Endometrium (tissue), 2 donors: ENCODE measurements at regions not wholly inside any gene's neighbourhood (a gene's known extent, or its start where the extent isn't known, plus 50 kb on each side); places are given as distances from the start of the nearest gene placed in this dataset.

Experiments
- FAIRE-seq: peaks from 2 replicates; lab custom pipeline; 2012; peaks lifted over from hg19 to GRCh38; lab: Jason Lieb, UNC
- donor health status: control.
- donor health status: control.

DNA sequence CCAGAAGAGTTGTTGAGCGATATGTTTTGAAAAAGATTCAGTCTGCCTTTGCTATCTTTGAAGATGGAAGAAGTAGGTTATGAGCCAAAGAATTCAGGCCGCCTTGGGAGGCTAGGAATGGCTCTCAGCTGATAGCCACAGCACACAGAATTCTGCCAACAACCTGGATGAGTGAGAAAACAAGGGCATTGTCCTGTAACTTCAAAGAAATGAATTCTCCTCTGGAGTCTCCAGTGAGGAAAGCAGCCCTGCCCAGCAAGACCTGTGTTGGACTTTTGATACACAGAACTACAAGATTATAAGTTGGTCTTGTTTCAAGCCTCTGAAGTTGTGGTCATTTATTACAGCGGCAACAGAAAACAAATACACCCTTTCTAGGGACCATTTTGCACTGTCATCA lies 509.9 kb upstream of the ZNF608 start:
- no peak for FAIRE-seq

DNA sequence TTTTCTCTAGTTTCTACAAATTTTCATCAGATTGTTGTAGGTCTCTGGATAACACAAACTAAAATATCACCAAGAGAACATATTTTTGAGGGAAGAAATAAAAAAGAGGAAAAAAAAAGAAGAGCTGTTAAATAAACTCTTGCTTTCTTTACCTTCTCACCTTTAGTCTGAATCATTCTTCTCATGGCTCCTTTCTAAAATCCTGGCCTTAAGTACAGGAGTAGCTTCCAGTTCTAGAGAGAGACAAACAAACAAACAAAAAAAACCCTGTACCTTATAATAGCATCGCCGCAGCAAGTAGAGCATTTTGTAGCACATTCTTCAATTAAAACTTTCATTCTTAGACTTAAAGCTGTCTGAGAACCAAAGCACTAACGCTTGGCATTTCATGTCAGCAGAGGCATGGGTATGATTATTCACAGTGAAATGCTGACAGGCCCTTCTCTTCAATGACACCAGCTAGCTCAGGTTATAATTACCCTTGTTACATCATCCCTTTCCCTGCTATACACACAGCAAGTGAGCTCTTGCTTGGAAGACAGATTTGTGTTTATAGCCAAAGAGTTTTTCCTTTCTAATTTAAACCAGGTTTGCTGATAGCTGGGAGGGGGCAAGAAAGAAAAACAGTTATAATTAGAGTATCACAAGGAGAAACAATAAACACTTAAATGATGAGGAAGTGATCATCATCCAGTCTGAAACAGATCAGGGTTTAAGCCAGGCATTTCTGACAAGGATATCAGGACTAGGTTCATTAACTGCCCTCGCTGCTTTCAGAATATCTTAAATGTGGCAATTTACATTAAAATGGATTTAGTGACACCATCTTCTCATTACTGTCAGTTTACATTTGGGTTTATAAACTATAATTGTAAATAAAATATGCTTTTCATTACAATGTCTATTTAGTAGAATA lies 510.9 kb upstream of the ZNF608 start:
- no peak for FAIRE-seq

DNA sequence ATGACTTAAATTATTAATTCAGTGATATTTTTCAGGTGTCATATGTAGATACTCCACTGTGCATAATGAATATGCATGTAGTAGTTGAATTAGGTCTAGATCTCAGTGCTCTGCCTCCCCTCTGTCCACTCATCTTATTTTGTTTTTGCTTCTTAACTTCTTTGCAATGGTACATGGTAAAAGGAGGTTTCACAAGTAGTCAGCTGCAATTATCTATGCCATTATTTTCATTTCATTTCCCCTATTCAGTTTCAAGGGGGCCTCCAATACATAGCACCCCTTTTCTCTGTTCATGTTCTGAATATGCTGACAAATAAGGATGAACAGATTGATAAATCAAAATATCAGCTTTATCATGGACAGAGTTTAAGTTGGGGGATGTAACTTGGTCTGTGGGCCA lies 511.6 kb upstream of the ZNF608 start:
- no peak for FAIRE-seq

DNA sequence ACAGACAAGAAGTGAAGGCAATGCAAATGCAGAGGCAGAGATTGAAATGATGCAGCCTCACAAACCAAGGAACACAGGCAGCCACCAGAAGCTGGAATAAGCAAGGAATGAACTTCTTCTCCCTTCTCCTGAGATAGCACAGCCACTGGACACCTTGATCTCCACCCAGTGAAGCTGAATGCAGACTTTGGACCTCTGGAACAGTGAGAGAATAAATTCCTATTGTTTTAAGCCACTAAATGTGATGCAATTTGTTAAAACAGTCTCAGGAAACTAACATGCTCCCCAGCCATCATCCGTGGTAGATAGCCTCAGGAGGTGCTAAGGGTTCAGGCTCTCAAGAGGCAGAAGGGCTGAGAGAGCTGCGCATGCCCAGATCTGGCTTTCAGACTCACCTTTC lies 512.2 kb upstream of the ZNF608 start:
- no peak for FAIRE-seq

DNA sequence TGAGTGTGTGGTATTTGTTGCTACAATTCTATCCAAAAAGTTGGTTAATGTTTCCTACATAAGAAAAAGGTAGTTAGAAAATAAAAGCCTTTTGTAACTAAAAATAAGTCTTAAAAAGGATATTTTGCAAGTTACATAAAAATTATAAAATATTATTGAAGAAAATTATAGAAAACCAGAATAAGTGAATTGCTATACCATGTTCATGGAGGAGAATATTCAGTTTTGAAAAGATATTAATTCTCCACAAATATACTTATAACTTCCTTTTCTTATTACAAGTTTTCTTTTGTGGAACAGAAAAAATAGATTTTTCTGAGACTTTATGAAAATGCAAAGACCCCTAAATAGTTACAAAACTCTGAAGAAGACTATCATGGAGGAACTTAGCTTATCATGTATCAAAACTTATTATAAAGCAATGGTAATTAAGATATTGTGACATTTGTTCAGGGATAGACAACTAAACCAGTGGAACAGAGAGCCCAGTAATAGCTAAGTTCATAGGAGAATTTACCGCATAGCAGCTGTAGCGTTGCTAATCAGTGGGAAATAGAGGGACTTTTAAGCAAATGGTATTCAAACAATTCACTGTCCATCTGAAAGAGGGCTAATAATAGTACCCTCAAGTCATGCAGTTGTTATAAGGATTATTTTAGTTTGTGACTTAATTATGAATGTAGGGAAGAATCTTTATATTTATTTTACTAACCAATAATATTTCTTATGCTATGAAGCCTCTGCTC lies 515.2 kb upstream of the ZNF608 start:
- FAIRE-seq: no peak

DNA sequence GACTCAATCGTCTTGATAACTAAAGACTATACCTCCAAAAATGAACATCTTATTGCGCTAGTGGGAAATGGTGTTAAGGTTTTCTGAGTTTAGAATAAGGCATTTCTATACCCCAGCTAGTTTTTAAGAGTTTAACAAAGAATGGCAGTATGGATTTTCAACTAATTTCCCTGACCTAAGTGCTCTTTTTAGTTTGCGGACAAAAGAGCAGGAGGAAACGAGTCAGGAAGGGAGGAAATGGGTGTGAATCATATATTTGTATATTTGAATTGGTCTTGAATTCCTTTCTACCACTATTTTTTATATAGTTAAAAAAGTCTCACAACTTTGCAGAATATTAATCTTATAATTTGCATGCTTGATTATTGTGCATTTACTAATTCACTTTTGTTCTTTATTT lies 516.3 kb upstream of the ZNF608 start:
- FAIRE-seq: no peak

DNA sequence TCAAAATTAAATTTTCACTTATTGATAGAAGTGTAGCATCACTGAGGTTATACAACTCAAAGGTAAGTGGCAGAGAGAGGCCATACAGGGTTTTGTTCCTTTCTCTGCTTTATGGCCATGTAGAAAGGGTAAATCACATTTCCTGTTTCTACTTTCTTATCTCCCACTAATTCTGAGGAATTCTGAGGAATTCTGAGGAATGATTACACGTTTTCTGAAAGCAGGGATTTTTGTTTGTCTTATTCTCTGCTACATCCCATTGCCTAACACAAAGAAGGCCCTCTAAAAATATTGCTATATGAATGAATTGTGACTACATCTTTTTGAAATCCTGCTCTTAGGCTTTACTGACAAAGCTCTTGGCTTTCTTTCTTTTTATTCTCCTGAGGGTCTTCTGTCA lies 516.9 kb upstream of the ZNF608 start:
- FAIRE-seq: no peak

DNA sequence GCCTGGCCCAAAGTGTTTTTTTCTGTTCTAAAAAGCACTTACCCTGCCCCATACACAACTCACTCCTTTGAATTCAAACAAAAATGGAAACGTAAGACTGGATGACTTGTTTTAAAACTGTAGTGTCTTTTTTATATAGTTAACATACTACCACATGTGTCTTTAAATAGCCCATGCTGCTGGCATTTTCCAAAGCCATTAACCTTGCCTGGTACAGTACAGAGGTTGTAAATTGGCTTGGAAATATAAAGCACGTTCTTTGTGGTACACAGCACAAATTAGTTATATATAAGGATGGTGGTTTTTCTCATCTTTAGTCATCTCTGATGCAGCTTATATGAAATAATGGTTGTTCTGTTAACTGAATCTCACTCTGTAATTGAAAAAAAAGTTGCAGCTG lies 519.7 kb upstream of the ZNF608 start:
- FAIRE-seq: no peak

DNA sequence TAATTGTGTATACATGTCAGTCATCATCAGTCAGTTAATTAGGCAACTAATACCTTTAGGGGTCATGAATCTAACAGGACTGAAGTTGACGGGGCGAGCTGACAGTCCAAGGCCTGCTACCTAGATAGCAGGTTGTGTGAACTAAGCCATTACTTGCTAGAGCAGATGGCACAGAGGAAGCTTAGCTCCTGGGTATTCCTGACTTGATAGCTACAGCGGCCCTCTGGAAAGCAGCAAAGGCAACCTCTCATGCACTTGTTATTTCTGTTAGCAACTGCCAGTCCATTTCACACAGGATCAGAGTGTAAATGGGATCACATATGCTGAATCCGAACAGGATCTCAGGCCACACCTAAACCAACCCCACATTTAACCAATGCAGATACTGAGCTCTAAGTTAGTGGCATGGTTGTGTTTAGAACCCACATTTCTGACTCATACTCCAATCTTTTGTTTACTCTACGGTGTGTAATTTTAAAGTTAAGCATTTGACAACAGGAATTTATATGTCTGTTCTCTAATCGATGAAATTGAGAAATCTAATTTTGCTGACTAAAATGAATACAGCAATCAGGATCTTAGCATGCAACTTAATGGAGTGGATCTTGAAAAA lies 521.3 kb upstream of the ZNF608 start:
- FAIRE-seq: no peak

DNA sequence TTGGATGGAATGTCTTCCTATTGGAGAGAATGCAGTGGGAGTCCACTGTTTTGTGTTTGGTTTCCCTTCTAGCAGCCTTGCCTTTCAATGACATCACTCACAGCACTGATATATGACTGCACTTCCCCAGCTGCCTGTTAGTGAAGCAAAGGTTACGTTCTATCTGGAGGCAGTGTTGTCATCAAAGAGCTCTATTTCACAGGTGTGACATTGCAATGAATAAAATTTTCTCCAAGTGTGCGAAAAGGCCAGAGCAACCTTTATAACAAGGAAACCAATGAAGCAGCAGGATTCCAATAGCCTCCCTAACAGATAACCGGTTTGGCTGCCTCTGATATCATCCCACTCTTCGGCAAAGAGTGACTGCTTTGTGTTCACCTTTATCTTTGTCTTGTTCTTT lies 523.5 kb upstream of the ZNF608 start:
- no peak for FAIRE-seq

DNA sequence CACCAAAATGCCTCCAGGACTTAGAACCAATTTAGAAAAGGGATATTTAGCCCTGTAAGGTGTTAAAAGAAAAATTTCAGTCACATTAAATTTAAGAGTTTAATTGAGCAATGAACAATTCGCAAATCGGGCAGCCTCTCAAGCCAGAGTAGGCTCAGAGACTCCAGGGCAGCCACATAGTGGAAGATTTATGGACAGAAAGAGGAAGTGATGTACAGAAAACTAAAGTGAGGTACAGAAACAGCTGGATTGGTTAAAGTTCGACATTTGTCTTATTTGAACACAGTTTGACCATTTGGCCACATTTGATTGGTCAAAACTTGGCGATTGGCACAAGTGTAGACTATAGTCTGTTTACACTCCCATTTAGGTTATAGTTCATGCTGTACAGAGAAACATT lies 525.9 kb upstream of the ZNF608 start:
- FAIRE-seq: no peak

DNA sequence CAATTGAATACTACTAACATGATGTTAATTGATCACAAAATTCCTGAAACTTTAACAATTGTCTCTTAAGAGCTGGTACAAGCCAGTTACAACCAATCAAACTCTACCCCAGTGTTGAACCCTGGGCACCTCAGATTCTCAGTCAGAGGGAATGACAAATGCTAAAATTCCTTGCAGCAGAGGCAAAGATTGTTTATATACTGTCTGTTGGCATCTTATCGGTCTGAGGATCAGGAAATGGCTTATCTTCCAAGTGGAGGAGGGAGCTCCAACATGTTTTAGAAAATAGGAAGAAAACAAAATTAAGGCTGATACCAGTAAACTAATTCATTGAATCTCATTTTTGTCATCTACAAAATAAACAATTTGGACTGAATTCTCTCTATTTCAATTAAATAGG lies 527.8 kb upstream of the ZNF608 start:
- no peak for FAIRE-seq

DNA sequence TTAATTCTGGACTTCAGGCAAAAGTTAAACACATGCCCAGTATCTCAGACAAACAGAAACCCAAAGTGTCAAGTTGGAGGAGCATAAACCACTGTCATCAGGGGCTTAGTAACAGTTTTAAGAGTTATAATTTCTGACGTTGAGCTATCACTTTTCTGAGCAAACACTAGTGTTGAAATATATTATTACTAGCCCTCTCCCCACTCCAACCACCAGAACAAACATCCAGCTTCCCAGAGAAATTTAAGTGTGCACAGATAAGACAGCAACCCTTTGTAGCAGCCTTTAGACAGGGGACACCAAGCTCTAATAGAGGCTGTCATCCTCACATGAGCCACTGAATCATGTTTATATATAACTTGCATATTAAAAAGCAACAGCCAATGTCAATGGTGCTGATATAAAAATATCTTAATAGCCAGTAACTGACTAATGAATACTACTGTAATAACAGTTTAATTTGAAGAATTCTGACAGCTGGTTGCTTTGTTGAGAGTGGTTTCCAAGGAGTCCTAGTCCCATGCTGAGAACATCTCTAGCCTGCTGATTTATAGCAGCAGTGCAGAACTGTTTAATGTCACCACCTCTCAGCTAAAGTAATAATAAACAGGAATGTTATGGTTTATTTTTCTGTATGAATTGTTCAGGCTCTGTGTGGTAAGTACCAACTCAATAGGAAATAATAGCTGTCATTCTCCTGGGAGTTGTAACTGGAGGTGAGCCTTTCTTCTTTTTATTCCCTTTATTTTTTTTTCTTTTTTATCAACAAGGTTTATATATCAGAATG lies 528.7 kb upstream of the ZNF608 start:
- no peak for FAIRE-seq

DNA sequence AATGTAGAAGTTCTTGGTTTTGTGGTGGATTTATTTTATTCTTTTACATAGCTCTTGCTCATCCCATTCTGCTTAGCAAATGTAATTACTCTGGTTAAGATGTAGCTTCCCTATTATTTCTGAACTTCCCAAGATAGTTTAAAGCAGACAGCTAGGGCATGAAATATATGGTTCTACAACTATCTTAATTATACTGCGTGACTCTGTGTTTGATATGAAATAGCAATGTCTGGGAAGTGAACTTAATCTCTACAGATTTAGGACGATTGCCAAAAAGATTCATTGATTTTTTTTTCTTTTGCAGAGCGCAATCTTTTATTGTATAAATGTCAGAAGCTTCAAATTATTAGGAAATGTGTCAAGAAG lies 529.3 kb upstream of the ZNF608 start:
- FAIRE-seq: no peak

DNA sequence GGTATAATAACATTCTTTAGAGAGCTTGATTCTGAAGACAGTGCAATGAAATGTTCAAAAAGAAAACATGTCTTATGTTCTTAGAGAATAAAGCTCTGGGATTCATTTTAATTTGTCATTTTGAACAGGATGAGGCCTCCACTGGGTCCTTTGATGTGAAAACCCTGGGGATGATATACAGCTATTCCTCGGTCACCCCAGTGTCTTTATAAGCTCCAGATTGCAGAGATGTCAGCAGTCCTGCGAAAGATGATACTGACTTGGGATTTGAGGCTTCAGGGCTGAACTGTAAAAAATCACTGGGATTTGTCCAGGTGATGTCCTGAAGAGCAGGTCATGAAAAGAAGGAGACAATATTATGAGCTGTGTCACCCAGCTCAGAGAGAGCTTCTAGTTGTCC lies 529.7 kb upstream of the ZNF608 start:
- FAIRE-seq: no peak

DNA sequence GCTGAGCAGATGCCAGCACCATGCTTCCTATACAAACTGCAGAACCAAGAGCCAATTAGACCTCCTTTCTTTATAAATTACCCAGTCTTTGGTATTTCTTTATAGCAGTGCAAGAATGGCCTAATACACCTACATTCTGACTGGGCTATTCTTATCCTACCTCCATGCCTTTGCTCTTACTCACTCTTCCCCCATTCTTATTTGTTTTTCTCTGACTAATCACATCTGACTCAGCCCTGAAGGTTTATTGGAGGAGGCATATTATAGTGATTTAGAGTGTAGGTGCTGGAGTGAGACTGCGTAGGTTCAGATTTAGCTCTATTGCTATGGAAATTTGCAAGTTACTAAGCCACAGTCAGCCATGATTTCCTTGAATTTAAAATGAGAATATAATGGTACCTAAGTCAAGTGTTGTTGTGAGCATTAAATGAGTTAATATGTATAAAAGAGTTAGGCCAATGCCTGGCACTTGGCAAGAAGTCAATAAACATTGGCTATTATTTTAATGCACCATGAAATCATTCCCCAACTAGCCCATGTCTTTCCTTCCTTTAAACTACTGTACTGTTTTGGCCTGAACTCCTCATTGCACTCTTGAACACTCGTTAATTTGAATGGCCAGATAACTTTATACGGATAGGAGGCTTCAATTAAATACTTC lies 531.2 kb upstream of the ZNF608 start:
- no peak for FAIRE-seq

DNA sequence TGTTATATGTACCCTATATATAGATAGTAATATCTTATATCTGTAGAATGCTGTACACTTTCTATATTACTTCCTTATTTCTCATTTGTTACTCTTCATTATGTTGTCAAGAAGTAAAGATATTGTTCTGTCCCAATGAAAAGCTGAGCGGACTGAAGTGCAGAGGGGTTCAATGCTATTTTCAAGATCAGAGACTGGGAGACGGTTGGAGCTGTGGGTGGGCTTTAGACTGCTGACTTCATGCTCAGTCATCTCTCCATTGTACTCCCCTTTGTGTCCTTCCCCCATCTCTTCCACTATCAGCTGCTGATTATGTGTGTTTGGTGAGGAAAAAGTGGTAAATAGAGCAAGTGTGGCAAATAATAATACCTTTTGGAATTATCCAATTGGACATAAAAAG lies 532.3 kb upstream of the ZNF608 start:
- FAIRE-seq: no peak

DNA sequence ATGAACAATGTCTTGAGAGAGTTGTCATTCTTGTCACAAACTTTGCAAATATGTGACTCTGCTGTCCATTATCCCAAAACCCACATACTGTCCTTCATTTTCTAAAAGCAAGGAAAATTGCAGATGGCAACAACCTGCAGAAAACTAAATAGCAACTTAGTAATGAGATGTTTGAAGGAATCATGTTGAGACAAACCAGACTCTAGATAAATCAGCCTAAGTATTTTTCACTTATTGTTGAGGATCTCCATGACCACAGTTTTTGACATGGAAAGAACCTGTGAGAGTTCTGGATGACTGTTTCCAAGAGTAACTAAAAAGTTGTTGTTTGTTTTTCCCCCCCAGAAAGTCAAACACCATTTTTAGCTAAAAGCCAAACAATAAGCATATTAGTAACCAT lies 535.2 kb upstream of the ZNF608 start:
- peak; percentile 81 for FAIRE-seq

DNA sequence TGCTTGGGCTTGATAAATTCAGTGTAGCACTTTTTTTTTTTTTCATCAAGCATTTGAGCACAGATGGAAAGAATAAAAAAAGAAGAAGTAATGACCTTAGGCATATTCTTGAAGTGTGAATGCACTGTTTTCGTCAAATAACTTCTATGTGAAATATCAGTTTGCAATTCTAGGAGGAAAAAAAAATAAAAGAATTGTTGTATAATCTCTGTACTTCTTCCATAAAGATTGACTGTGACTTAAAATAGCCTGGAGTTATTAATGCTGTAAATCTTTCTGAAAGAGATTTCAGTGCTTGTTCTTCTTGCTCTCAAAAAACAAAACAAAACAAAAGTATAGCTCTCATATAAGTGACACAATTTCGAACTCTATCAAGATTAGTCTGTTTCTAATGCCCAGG lies 536.9 kb upstream of the ZNF608 start:
- FAIRE-seq: no peak

DNA sequence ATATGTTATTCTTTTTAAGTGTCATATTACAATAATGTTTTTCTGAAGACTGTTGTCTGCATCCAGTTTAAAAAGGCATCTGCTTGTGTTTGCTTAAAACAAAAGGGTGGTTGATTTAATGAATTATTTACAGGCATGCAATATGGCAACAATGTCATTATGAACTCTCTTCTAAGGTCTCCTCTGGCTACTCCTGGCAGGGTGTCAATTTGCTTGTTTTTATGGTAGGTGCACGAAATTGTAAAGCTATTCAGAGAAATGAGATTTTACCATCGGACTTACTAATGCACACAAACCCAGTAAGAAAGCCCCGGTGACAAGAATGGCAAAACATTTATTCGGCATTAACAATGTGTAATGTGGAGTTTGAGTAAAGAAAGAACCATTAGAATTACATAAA lies 539.8 kb upstream of the ZNF608 start:
- no peak for FAIRE-seq

DNA sequence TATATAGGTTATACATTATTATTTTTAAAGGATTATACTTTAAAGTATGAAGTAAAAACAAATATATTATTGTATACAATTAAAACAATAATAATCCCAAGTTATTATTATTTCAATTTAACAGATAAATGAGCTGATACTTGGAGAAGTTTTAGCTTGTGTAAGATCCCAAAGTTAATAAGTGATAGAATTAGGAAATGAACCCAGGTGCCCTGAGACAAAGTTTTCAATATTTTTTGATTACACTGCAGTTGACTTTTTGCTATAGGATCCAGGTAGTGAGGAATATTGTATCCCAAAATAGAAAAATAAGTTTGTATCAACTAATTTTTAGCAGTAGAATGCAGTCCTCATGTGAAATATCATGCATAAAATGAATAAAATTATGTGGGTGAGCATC lies 543.2 kb upstream of the ZNF608 start:
- FAIRE-seq: no peak

DNA sequence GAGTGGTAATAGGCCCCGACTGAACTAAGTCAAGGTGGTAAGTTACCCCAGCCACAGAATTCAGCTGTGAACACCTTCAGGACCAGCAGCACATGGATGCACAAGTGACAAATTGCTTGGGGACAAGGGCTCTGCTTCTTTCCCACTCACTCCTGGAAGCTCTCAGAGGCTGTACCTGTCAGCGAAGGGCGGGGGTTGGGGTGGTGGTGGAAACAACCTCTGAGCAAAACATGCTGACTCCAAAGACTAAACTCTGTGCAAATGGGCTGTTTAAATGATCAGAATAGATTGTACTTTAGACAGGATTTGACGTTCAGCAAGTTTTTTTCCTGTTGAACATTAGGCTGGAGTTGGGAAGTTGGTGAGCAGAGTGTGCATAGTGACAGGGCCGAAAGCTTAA lies 544.5 kb upstream of the ZNF608 start:
- no peak for FAIRE-seq
